ENCODE measurements at regions not wholly inside any gene's neighbourhood (a gene's known extent, or its start where the extent isn't known, plus 50 kb on each side); places are given as distances from the start of the nearest gene placed in this dataset.

DNA sequence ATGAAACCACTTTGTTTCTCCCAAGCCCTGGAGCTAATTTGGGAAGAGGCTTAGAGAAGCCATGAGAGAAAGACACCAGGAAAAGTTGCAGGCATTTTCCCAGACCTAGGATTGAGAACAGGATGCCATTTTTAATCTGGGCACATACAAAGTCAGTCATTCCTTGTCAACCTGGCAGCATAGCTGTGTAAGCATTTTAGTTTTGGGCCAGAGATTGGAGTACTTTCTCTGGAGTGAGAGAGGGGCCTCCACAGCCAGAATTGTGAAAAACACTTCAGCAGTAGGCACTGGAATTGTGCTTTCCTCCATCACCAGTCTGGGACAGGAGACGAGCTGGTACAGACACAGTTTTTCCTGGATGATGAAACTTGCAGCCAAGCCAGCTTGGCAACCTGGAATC, 390.3 kb upstream of the DMAC1 start:
- TF ChIP-seq POLR2AphosphoS5 (IDR thresholded peaks at IDR 0.05) = no peak
- no peak for TF ChIP-seq POLR2A (IDR thresholded peaks at IDR 0.05)
- TF ChIP-seq EP300 (IDR thresholded peaks at IDR 0.05) = no peak
- TF ChIP-seq, protein P1, sequence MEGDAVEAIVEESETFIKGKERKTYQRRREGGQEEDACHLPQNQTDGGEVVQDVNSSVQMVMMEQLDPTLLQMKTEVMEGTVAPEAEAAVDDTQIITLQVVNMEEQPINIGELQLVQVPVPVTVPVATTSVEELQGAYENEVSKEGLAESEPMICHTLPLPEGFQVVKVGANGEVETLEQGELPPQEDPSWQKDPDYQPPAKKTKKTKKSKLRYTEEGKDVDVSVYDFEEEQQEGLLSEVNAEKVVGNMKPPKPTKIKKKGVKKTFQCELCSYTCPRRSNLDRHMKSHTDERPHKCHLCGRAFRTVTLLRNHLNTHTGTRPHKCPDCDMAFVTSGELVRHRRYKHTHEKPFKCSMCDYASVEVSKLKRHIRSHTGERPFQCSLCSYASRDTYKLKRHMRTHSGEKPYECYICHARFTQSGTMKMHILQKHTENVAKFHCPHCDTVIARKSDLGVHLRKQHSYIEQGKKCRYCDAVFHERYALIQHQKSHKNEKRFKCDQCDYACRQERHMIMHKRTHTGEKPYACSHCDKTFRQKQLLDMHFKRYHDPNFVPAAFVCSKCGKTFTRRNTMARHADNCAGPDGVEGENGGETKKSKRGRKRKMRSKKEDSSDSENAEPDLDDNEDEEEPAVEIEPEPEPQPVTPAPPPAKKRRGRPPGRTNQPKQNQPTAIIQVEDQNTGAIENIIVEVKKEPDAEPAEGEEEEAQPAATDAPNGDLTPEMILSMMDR (IDR thresholded peaks at IDR 0.05) = no peak

DNA sequence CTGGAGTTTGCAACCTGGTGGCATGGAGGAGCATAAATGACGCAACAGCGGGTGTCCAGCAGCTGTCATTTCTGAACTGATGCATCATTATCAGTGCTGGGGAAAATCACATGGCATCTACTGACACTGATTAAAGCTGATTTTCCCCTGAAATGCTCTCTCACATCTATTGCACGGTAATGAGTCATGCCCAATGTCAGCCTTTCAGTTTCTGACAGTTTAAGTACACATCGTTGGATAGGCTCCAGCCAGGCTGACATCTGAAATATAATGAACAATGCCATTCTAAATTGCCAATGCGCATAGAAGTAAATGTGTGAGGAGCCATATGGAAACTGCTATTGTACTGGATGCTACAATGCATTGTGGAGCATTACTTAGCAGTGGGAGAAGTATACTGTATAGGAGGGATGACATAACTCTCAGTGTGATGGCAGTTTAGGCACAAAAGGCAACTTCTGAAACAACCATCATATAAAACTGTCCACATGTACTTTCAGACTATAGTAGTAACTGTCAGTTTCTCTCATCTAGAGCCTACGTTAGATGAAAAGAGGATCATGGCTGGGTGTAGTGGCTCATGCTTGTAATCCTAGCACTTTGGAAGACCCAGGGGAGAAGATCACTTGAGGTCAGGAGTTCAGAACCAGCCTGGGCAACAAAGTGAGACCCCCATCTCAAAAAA, 389.3 kb upstream of the DMAC1 start:
- peak in 1 of 2 donors; percentile 7 for DNase-seq
- no peaks in the 10 kb centered on the region for H3K4me1 ChIP-seq
- H3K4me3 ChIP-seq = no peak overlapping the region
- no peaks in the 10 kb centered on the region for H3K27me3 ChIP-seq
- 65 to 79% (median 79%) methylated on average over 6 of the region's 6 CpGs for WGBS, 5 donors
- H3K9me3 ChIP-seq = peaks cover 0 to 35% (median 20%) of the 10 kb centered on the region in 4 donors
- TF ChIP-seq EP300 (IDR thresholded peaks at IDR 0.05) = no peak
- no peak for TF ChIP-seq POLR2AphosphoS5 (IDR thresholded peaks at IDR 0.05)
- no peak for TF ChIP-seq POLR2A (IDR thresholded peaks at IDR 0.05)
- TF ChIP-seq, protein P1 (IDR thresholded peaks at IDR 0.05) = no peak
- intact Hi-C loops (cut with DNase I; ENCODE audit: low total_unique reads) = no loop called here
- H3K36me3 ChIP-seq = no peaks in the 10 kb centered on the region
- H3K27ac ChIP-seq = no peak overlapping the region

More for the DNA sequence above, 390.3 kb upstream of the DMAC1 start:
- no peaks in the 10 kb centered on the region for H3K27me3 ChIP-seq
- intact Hi-C loops (cut with DNase I; ENCODE audit: low total_unique reads) = no loop called here
- DNase-seq = no peak
- no peaks in the 10 kb centered on the region for H3K4me1 ChIP-seq
- peaks cover 0 to 35% (median 20%) of the 10 kb centered on the region in 4 donors for H3K9me3 ChIP-seq
- H3K4me3 ChIP-seq = no peak overlapping the region
- H3K27ac ChIP-seq = no peak overlapping the region
- 83 to 100% (median 92%) methylated on average over 1 of the region's 1 CpG for WGBS, 5 donors
- no peaks in the 10 kb centered on the region for H3K36me3 ChIP-seq

DNA sequence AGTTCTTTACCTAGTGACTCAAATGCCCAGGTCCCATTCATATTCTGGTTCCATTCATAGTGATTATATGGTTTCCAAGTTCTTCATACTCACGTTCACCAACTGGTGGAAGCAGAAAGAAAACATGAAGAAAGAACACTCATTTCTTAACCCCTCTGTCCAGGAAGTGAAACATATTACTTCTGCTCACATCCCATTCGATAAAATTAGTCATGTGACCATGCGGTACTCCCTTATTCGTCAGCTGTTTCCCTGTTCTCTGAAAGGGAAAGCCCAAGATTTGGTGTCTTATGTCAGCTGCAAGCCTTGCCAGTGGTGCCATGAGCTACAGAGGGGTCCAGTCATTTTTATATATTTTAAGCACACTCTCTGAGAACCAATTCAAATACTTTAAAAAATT, 387.0 kb upstream of the DMAC1 start:
- 89 to 96% (median 91%) methylated on average over 4 of the region's 4 CpGs for WGBS, 5 donors
- intact Hi-C loops (cut with DNase I; ENCODE audit: low total_unique reads) = no loop called here
- Histone ChIP-seq H3K9me3 (peaks cover 0 to 14% (median 5%) of the 10 kb centered on the region in 4 donors), H3K4me1 (no peaks in the 10 kb centered on the region), H3K4me3 (no peak overlapping the region), H3K27ac (no peak overlapping the region), H3K27me3 (no peaks in the 10 kb centered on the region), H3K36me3 (no peaks in the 10 kb centered on the region)
- TF ChIP-seq, protein P1 (IDR thresholded peaks at IDR 0.05) = no peak
- TF ChIP-seq POLR2AphosphoS5 (IDR thresholded peaks at IDR 0.05) (no peak), EP300 (IDR thresholded peaks at IDR 0.05) (no peak), POLR2A (IDR thresholded peaks at IDR 0.05) (no peak)
- no peak for DNase-seq

GRCh38 chr9:8183618-8184017, 384.0 kb upstream of the DMAC1 start:
- intact Hi-C loops (cut with DNase I; ENCODE audit: low total_unique reads) = no loop called here
- no peaks in the 10 kb centered on the region for H3K4me1 ChIP-seq
- no peak for DNase-seq
- TF ChIP-seq POLR2A (IDR thresholded peaks at IDR 0.05) (no peak), EP300 (IDR thresholded peaks at IDR 0.05) (no peak), POLR2AphosphoS5 (IDR thresholded peaks at IDR 0.05) (no peak)
- TF ChIP-seq, protein P1 (IDR thresholded peaks at IDR 0.05) = no peak
- no peak overlapping the region for H3K27ac ChIP-seq
- H3K9me3 ChIP-seq = no peaks in the 10 kb centered on the region
- no peaks in the 10 kb centered on the region for H3K27me3 ChIP-seq
- H3K4me3 ChIP-seq = no peak overlapping the region
- H3K36me3 ChIP-seq = no peaks in the 10 kb centered on the region
- WGBS, 5 donors = 74 to 89% (median 81%) methylated on average over 3 of the region's 3 CpGs
